CD4-positive, alpha-beta T cell treated with Interleukin-4 for 1 hour (primary cell): ENCODE measurements at regions not wholly inside any gene's neighbourhood (a gene's known extent, or its start where the extent isn't known, plus 50 kb on each side); places are given as distances from the start of the nearest gene placed in this dataset.

Source experiments
- DNase-seq, 2 donors: peaks; one replicate each; pipeline ENCODE4 v3.0.0-alpha.2; 2020 to 2022

- DNase-seq: no peak
Observed at GRCh38 chr7:11297126-11297625, 323.5 kb downstream of the PHF14 start.

GRCh38 chr7:11297764-11298163 lies 324.1 kb downstream of the PHF14 start:
- no peak for DNase-seq

GRCh38 chr7:11298220-11298619 lies 324.5 kb downstream of the PHF14 start:
- DNase-seq: no peak

GRCh38 chr7:11300241-11300640 lies 326.6 kb downstream of the PHF14 start:
- DNase-seq: no peak

GRCh38 chr7:11302121-11302520 lies 328.4 kb downstream of the PHF14 start:
- no peak for DNase-seq

GRCh38 chr7:11313801-11314200 lies 340.1 kb downstream of the PHF14 start:
- DNase-seq: no peak

GRCh38 chr7:11315666-11316258 lies 342.1 kb downstream of the PHF14 start:
- DNase-seq: no peak

- DNase-seq: no peak
Observed at GRCh38 chr7:11317766-11318165, 344.1 kb downstream of the PHF14 start.

GRCh38 chr7:11319491-11320274 lies 346.0 kb downstream of the PHF14 start:
- no peak for DNase-seq
